Right atrium auricular region (tissue), 2 donors: ENCODE measurements at regions not wholly inside any gene's neighbourhood (a gene's known extent, or its start where the extent isn't known, plus 50 kb on each side); places are given as distances from the start of the nearest gene placed in this dataset.

ENCODE experiments used
- DNase-seq: peaks from one replicate; pipeline ENCODE4 v3.0.0-alpha.2; 2019; ENCODE audit warnings: low spot score
- H3K27ac ChIP-seq, 2 donors: fragments of 200-600 bp; sonication (generic); 1 replicate in 1 of 2; 2 replicates in 1 of 2; pipeline ENCODE4 v1.5.1; 2016 to 2019
- H3K27me3 ChIP-seq, 2 donors: fragments of 200-600 bp; sonication (generic); one replicate each; pipeline versions ENCODE4 v1.5.1 to v1.6.0; 2017 to 2019
- H3K36me3 ChIP-seq: fragments of 200-600 bp; sonication (generic); one replicate; pipeline ENCODE4 v1.5.1; 2016
- H3K4me1 ChIP-seq, 2 donors: fragments of 200-600 bp; sonication (generic); one replicate each; pipeline versions ENCODE4 v1.5.1 to v1.6.0; 2017 to 2019
- H3K4me3 ChIP-seq, 2 donors: fragments of 200-600 bp; sonication (generic); 1 replicate in 1 of 2; 2 replicates in 1 of 2; pipeline ENCODE4 v1.5.1; 2017 to 2019; ENCODE audit warnings: mild to moderate bottlenecking in 1 of 2, moderate library complexity in 1 of 2
- H3K9me3 ChIP-seq, 2 donors: fragments of 200-600 bp; sonication (generic); one replicate each; pipeline ENCODE4 v1.5.1; 2019
- CTCF ChIP-seq, 2 donors: fragments of 200-600 bp; sonication (generic); IDR thresholded peaks; one replicate each; pipeline ENCODE4 v1.5.1; 2019; ENCODE audit warnings: antibody characterized with exemption in 2 of 2

- no peaks in the 10 kb centered on the region for H3K9me3 ChIP-seq
- no peaks in the 10 kb centered on the region for H3K27me3 ChIP-seq
- H3K4me3 ChIP-seq = no peak overlapping the region
- H3K27ac ChIP-seq = no peak overlapping the region
- no peaks in the 10 kb centered on the region for H3K36me3 ChIP-seq
- H3K4me1 ChIP-seq = no peaks in the 10 kb centered on the region
- DNase-seq = no peak
- TF ChIP-seq CTCF (IDR thresholded peaks at IDR 0.05) = no peak
Observed at GRCh38 chr7:125526958-125527357, 597.3 kb upstream of the POT1 start.

- H3K27me3 ChIP-seq = no peaks in the 10 kb centered on the region
- H3K9me3 ChIP-seq = no peaks in the 10 kb centered on the region
- no peak overlapping the region for H3K4me3 ChIP-seq
- no peaks in the 10 kb centered on the region for H3K4me1 ChIP-seq
- no peak for DNase-seq
- TF ChIP-seq CTCF (IDR thresholded peaks at IDR 0.05) = no peak
- H3K27ac ChIP-seq = no peak overlapping the region
- no peaks in the 10 kb centered on the region for H3K36me3 ChIP-seq
Observed at GRCh38 chr7:125526092-125526491, 596.5 kb upstream of the POT1 start.

GRCh38 chr7:125516194-125516593 is 586.6 kb upstream of the POT1 start:
- Histone ChIP-seq H3K27ac (no peak overlapping the region), H3K9me3 (no peaks in the 10 kb centered on the region)
- no peak for TF ChIP-seq CTCF (IDR thresholded peaks at IDR 0.05)

GRCh38 chr7:125512373-125512772 is 582.7 kb upstream of the POT1 start:
- H3K27ac ChIP-seq = no peak overlapping the region
- no peaks in the 10 kb centered on the region for H3K36me3 ChIP-seq
- TF ChIP-seq CTCF (IDR thresholded peaks at IDR 0.05) = no peak
- no peaks in the 10 kb centered on the region for H3K9me3 ChIP-seq
- no peaks in the 10 kb centered on the region for H3K4me1 ChIP-seq
- no peaks in the 10 kb centered on the region for H3K27me3 ChIP-seq
- no peak for DNase-seq
- H3K4me3 ChIP-seq = no peak overlapping the region

More at GRCh38 chr7:125516194-125516593, 586.6 kb upstream of the POT1 start:
- Histone ChIP-seq H3K4me3 (no peak overlapping the region), H3K36me3 (no peaks in the 10 kb centered on the region), H3K4me1 (no peaks in the 10 kb centered on the region), H3K27me3 (no peaks in the 10 kb centered on the region)
- no peak for DNase-seq

- H3K36me3 ChIP-seq = no peaks in the 10 kb centered on the region
- H3K4me3 ChIP-seq = no peak overlapping the region
- H3K27me3 ChIP-seq = no peaks in the 10 kb centered on the region
- no peak for DNase-seq
- H3K4me1 ChIP-seq = no peaks in the 10 kb centered on the region
- no peak overlapping the region for H3K27ac ChIP-seq
- no peaks in the 10 kb centered on the region for H3K9me3 ChIP-seq
- TF ChIP-seq CTCF (IDR thresholded peaks at IDR 0.05) = no peak
Observed at GRCh38 chr7:125511310-125511709, 581.7 kb upstream of the POT1 start.

GRCh38 chr7:125506331-125506730 is 576.7 kb upstream of the POT1 start:
- no peak overlapping the region for H3K4me3 ChIP-seq
- H3K9me3 ChIP-seq = no peaks in the 10 kb centered on the region
- no peak for DNase-seq
- H3K27ac ChIP-seq = no peak overlapping the region
- TF ChIP-seq CTCF (IDR thresholded peaks at IDR 0.05) = no peak
- H3K4me1 ChIP-seq = no peaks in the 10 kb centered on the region
- H3K27me3 ChIP-seq = no peaks in the 10 kb centered on the region
- no peaks in the 10 kb centered on the region for H3K36me3 ChIP-seq
